ENCODE measurements at regions not wholly inside any gene's neighbourhood (a gene's known extent, or its start where the extent isn't known, plus 50 kb on each side); places are given as distances from the start of the nearest gene placed in this dataset.

- no peak for TF ChIP-seq ZFX (IDR thresholded peaks at IDR 0.05; ENCODE audit: borderline replicate concordance)
- TF ChIP-seq, protein P1, sequence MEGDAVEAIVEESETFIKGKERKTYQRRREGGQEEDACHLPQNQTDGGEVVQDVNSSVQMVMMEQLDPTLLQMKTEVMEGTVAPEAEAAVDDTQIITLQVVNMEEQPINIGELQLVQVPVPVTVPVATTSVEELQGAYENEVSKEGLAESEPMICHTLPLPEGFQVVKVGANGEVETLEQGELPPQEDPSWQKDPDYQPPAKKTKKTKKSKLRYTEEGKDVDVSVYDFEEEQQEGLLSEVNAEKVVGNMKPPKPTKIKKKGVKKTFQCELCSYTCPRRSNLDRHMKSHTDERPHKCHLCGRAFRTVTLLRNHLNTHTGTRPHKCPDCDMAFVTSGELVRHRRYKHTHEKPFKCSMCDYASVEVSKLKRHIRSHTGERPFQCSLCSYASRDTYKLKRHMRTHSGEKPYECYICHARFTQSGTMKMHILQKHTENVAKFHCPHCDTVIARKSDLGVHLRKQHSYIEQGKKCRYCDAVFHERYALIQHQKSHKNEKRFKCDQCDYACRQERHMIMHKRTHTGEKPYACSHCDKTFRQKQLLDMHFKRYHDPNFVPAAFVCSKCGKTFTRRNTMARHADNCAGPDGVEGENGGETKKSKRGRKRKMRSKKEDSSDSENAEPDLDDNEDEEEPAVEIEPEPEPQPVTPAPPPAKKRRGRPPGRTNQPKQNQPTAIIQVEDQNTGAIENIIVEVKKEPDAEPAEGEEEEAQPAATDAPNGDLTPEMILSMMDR (IDR thresholded peaks at IDR 0.05) = no peak
Observed at GRCh38 chr3:150254309-150254708, 153.8 kb upstream of the TSC22D2 start.

Measured in 22Rv1 (cell line).